ENCODE measurements at regions not wholly inside any gene's neighbourhood (a gene's known extent, or its start where the extent isn't known, plus 50 kb on each side); places are given as distances from the start of the nearest gene placed in this dataset.

DNA sequence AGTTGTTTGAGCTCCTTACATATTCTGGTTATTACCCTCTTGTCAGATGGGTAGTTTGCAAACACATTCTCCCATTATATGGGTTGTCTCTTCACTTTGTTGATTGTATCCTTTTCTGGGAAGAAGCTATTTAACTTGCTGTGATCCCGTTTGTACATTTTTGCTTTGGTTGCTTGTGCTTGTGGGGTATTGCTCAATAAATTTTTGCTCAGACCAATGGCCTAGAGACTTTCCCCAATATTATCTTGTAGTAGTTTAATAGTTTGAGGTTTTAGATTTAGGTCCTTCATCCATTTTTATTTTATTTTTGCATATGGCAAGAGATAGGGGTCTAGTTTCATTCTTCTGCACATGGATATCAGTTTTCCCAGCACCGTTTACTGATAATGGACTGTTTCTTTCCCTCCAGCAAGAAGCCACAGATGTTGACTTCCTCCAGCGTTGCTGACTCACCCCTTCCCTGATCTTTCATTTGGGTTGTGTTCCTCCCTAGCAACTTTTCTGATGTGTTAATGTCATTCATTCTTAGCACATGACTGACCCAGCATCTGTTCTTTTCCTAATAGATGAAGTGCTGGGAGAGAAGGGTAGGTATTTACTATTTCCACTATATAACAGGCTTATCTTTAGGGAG, 166.7 kb upstream of the SGO1 start:
- no peak overlapping the region for H3K4me2 ChIP-seq (replicated peaks; ENCODE audit: extremely low read depth, low read length, poor library complexity, severe bottlenecking)
- H3K9me3 Mint-ChIP-seq: peaks cover 0 to 8% (median 2%) of the 10 kb centered on the region in 7 donors
- H3K4me1 ChIP-seq (ENCODE audit: control insufficient read depth in 1 of 2, insufficient read depth in 2 of 2, low read length in 2 of 2): no peaks in the 10 kb centered on the region
- no peak for DNase-seq
- no peak overlapping the region for H2AFZ ChIP-seq (ENCODE audit: insufficient read depth, low read depth, low read length, poor library complexity, severe bottlenecking)
- H3K4me1 Mint-ChIP-seq: no peaks in the 10 kb centered on the region
- H3K9me3 ChIP-seq (replicated peaks in 1 of 2; ENCODE audit: control insufficient read depth in 1 of 2, insufficient read depth in 1 of 2, low read length in 2 of 2): no peaks in the 10 kb centered on the region
- H3K79me2 ChIP-seq (ENCODE audit: insufficient read depth, low read length): no peaks in the 10 kb centered on the region
- no peaks in the 10 kb centered on the region for H3K36me3 ChIP-seq (replicated peaks in 1 of 2; ENCODE audit: control insufficient read depth in 1 of 2, insufficient read depth in 2 of 2, low read length in 2 of 2)
- TF ChIP-seq, protein P1, sequence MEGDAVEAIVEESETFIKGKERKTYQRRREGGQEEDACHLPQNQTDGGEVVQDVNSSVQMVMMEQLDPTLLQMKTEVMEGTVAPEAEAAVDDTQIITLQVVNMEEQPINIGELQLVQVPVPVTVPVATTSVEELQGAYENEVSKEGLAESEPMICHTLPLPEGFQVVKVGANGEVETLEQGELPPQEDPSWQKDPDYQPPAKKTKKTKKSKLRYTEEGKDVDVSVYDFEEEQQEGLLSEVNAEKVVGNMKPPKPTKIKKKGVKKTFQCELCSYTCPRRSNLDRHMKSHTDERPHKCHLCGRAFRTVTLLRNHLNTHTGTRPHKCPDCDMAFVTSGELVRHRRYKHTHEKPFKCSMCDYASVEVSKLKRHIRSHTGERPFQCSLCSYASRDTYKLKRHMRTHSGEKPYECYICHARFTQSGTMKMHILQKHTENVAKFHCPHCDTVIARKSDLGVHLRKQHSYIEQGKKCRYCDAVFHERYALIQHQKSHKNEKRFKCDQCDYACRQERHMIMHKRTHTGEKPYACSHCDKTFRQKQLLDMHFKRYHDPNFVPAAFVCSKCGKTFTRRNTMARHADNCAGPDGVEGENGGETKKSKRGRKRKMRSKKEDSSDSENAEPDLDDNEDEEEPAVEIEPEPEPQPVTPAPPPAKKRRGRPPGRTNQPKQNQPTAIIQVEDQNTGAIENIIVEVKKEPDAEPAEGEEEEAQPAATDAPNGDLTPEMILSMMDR (IDR thresholded peaks at IDR 0.05): no peak
- WGBS (ENCODE audit: insufficient coverage): no CpG with 5 or more reads among the region's 3 CpGs
- H3K27me3 ChIP-seq (ENCODE audit: control insufficient read depth in 2 of 2, insufficient read depth in 2 of 2, low read length in 2 of 2): no peaks in the 10 kb centered on the region
- H3K27ac Mint-ChIP-seq: peak overlapping the region in 1 of 7 donors; percentile 50
- intact Hi-C loops (cut with micrococcal nuclease): no loop called here
- H3K4me3 Mint-ChIP-seq: no peak overlapping the region
- H3K36me3 Mint-ChIP-seq: no peaks in the 10 kb centered on the region
- H4K20me1 ChIP-seq (ENCODE audit: insufficient read depth, low read length): no peaks in the 10 kb centered on the region
- no peak overlapping the region for H3K4me3 ChIP-seq (replicated peaks in 1 of 3; ENCODE audit: low read depth in 2 of 3, low read length in 3 of 3)
- H3K9ac ChIP-seq (ENCODE audit: insufficient read depth, low read length, poor library complexity, severe bottlenecking): no peak overlapping the region
- no peak overlapping the region for H3K27ac ChIP-seq (ENCODE audit: low read depth in 1 of 2, low read length in 2 of 2)
- peaks cover 0 to 1% (median 0%) of the 10 kb centered on the region in 3 donors for H3K27me3 Mint-ChIP-seq (ENCODE audit: low read depth in 3 of 3)

DNA sequence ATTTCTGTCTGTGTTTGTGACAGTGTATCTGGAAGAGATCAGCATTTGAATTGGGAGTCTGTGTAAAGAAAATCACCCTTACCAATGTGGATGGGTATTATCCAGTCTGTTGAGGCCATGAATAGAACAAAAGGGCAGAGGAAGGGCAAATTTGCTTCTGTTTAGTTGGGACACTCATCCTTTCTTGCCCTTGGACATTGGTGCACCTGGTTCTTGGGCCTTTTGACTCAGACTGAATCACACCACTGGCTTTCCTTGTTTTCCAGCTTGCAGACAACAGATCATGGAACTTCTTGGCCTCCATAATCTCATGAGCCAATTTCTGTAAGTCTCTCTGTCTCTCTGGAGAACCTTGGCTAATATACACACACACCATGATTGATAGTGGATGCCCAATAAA, 164.4 kb upstream of the SGO1 start:
- no peaks in the 10 kb centered on the region for H3K4me1 Mint-ChIP-seq
- H3K9ac ChIP-seq (ENCODE audit: insufficient read depth, low read length, poor library complexity, severe bottlenecking): no peak overlapping the region
- H2AFZ ChIP-seq (ENCODE audit: insufficient read depth, low read depth, low read length, poor library complexity, severe bottlenecking): no peak overlapping the region
- H3K36me3 Mint-ChIP-seq: no peaks in the 10 kb centered on the region
- H3K9me3 ChIP-seq (replicated peaks in 1 of 2; ENCODE audit: control insufficient read depth in 1 of 2, insufficient read depth in 1 of 2, low read length in 2 of 2): no peaks in the 10 kb centered on the region
- intact Hi-C loops (cut with micrococcal nuclease): no loop called here
- H3K27ac Mint-ChIP-seq: no peak overlapping the region
- no peaks in the 10 kb centered on the region for H4K20me1 ChIP-seq (ENCODE audit: insufficient read depth, low read length)
- H3K36me3 ChIP-seq (replicated peaks in 1 of 2; ENCODE audit: control insufficient read depth in 1 of 2, insufficient read depth in 2 of 2, low read length in 2 of 2): no peaks in the 10 kb centered on the region
- H3K27me3 Mint-ChIP-seq (ENCODE audit: low read depth in 3 of 3): peaks cover 0 to 1% (median 0%) of the 10 kb centered on the region in 3 donors
- no peaks in the 10 kb centered on the region for H3K27me3 ChIP-seq (ENCODE audit: control insufficient read depth in 2 of 2, insufficient read depth in 2 of 2, low read length in 2 of 2)
- no peak overlapping the region for H3K4me3 Mint-ChIP-seq
- DNase-seq: no peak
- no peak overlapping the region for H3K4me2 ChIP-seq (replicated peaks; ENCODE audit: extremely low read depth, low read length, poor library complexity, severe bottlenecking)
- H3K9me3 Mint-ChIP-seq: peaks cover 0 to 2% (median 0%) of the 10 kb centered on the region in 7 donors
- H3K4me3 ChIP-seq (replicated peaks in 1 of 3; ENCODE audit: low read depth in 2 of 3, low read length in 3 of 3): no peak overlapping the region
- no peak overlapping the region for H3K27ac ChIP-seq (ENCODE audit: low read depth in 1 of 2, low read length in 2 of 2)
- TF ChIP-seq, protein P1 (IDR thresholded peaks at IDR 0.05): no peak
- no peaks in the 10 kb centered on the region for H3K4me1 ChIP-seq (ENCODE audit: control insufficient read depth in 1 of 2, insufficient read depth in 2 of 2, low read length in 2 of 2)
- no peaks in the 10 kb centered on the region for H3K79me2 ChIP-seq (ENCODE audit: insufficient read depth, low read length)

Measured in CD14-positive monocyte (primary cell).